Stimulated activated effector memory CD8-positive, alpha-beta T cell treated with anti-CD3 and anti-CD28 coated beads, Interleukin-12 subunit alpha, Interleukin-12 subunit beta, amount 100 ng/mL, for 72 hours (primary cell): ENCODE measurements at regions not wholly inside any gene's neighbourhood (a gene's known extent, or its start where the extent isn't known, plus 50 kb on each side); places are given as distances from the start of the nearest gene placed in this dataset.

Experiments used
- ATAC-seq: fragments of 150-1000 bp; cut with Tn5 transposase; 2 replicates; pipeline ENCODE4 v1.10.0; 2021
- DNase-seq, 2 donors: peaks; one replicate each; pipeline ENCODE4 v3.0.0; 2021 to 2022; ENCODE audit warnings: low spot score in 2 of 2
- H3K27ac Mint-ChIP-seq: one replicate; pipeline ENCODE4 v1.8.0; 2022; ENCODE audit warnings: mild to moderate bottlenecking, mixed read lengths
- H3K36me3 Mint-ChIP-seq: one replicate; pipeline ENCODE4 v1.8.0; 2022; ENCODE audit warnings: mild to moderate bottlenecking, mixed read lengths
- H3K4me1 Mint-ChIP-seq: one replicate; pipeline ENCODE4 v1.8.0; 2022; ENCODE audit warnings: mixed read lengths
- H3K4me3 Mint-ChIP-seq: one replicate; pipeline ENCODE4 v1.8.0; 2022; ENCODE audit warnings: mild to moderate bottlenecking, mixed read lengths
- H3K9me3 Mint-ChIP-seq: one replicate; pipeline ENCODE4 v1.8.0; 2022; ENCODE audit warnings: mixed read lengths

DNA sequence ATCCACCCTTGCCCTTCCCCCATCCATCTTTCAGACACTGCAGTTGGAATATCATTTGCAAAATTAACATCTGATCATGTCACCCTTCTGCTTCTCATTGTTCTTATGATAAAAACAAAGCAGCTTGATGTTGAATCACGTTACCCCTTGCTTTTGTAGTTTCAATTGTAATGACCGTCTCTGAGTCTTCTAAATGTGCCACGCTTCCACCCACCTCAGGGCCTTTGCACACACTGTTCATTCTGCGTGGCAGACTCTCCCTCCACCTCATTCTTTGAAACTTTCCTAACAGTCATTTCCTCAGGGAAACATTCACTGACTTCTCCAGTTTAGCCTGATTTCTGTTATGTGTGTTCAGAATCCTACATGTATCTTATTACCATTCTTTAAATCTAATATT is 143.6 kb upstream of the LMO4 start:
- Mint-ChIP-seq H3K4me3 (no peak overlapping the region), H3K4me1 (no peaks in the 10 kb centered on the region), H3K36me3 (no peaks in the 10 kb centered on the region), H3K9me3 (no peaks in the 10 kb centered on the region), H3K27ac (no peak overlapping the region)
- DNase-seq (no peak), ATAC-seq (no peak)

DNA sequence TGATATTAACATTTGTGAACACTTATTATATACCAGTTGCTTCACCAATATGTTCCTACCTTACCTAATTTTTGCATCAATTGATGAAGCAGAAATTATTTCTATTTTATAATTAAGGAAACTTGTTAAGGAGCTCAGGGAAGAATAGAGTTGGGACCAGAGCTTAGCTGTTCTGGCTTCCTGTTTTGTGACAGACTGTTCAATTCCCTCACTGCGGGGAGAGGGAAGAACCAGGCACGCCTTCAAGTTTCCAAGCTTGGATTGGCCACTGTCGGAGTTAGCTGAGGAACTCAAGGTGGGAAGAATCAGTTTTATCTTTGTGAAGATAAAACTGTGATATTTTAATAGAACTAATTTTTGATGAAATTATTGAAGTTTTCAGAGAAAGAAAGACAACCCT is 142.3 kb upstream of the LMO4 start:
- DNase-seq (no peak), ATAC-seq (no peak)
- no peaks in the 10 kb centered on the region for H3K9me3 Mint-ChIP-seq
- H3K36me3 Mint-ChIP-seq: no peaks in the 10 kb centered on the region
- no peak overlapping the region for H3K27ac Mint-ChIP-seq
- H3K4me1 Mint-ChIP-seq: no peaks in the 10 kb centered on the region
- no peak overlapping the region for H3K4me3 Mint-ChIP-seq

DNA sequence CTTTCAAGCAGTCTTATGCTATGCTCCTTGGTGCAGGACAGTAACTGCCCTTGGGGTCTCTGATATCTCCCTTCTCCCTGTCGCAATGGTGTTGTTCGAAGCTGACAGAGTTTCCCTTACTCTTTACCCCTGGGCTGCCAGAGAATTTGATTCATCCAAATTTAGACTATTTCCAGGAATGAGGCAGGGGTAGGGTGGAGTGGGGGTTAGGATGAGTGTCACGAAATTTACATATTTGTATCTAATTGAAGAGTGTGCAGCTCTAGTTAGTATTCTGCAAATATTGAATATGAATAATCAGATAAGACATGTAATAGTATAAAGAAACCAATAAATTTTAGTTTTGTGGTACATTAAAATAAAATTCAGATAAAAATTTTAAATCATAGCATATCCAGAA is 140.0 kb upstream of the LMO4 start:
- no peak for DNase-seq
- no peaks in the 10 kb centered on the region for H3K36me3 Mint-ChIP-seq
- H3K4me1 Mint-ChIP-seq: no peaks in the 10 kb centered on the region
- H3K27ac Mint-ChIP-seq: no peak overlapping the region
- no peaks in the 10 kb centered on the region for H3K9me3 Mint-ChIP-seq
- H3K4me3 Mint-ChIP-seq: no peak overlapping the region
- no peak for ATAC-seq

DNA sequence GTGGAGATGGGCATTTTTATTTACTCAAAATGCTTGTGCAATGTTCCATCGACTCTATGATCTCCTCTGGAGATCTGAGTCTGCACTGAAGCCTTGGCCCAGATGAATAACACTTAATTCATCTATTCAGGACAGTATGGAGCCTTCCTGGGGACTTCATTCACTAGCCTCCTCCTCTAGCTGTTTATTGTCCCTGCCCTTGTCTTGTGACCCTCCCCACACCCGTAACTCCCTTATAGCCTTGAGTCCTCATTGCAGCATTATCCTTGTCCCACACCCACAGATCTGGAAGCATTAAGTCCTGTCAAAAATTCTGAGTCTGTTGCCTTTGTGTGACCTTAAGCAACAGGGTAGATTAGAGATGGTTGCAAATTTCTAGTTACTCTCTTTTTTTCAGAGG is 138.3 kb upstream of the LMO4 start:
- no peak for DNase-seq
- H3K27ac Mint-ChIP-seq: no peak overlapping the region
- H3K4me1 Mint-ChIP-seq: no peaks in the 10 kb centered on the region
- ATAC-seq: no peak
- H3K36me3 Mint-ChIP-seq: no peaks in the 10 kb centered on the region
- no peak overlapping the region for H3K4me3 Mint-ChIP-seq
- peaks cover 4% of the 10 kb centered on the region for H3K9me3 Mint-ChIP-seq

GRCh38 chr1:87191646-87192045 is 137.0 kb upstream of the LMO4 start:
- DNase-seq: no peak
- Mint-ChIP-seq H3K36me3 (no peaks in the 10 kb centered on the region), H3K27ac (no peak overlapping the region), H3K4me3 (no peak overlapping the region), H3K9me3 (peaks cover 4% of the 10 kb centered on the region), H3K4me1 (no peaks in the 10 kb centered on the region)
- ATAC-seq: no peak

DNA sequence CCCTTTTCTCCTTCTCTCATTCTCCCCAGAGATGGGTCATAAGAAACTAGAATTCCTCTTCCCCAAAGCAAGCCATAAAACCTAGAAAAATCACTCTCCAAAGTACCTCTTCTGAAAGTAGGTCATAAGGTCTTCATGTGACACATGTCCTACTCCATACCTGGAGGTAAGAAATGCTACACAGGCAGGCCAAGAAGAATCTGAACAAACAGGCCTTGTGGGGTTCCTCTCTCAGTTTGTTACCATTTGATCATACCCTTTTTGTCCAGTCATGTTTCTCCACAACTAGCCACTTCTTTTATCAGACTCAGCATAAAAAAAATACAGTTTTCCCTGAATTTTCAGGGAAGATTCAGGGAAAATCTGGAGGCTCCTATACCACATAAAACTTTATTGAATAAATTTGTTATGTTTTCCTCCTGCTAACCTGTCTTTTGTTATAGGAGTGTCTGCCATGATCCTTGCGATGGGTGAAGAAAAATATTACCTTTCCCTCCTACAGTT is 134.4 kb upstream of the LMO4 start:
- peaks cover 4% of the 10 kb centered on the region for H3K9me3 Mint-ChIP-seq
- H3K4me3 Mint-ChIP-seq: no peak overlapping the region
- no peak overlapping the region for H3K27ac Mint-ChIP-seq
- no peaks in the 10 kb centered on the region for H3K4me1 Mint-ChIP-seq
- H3K36me3 Mint-ChIP-seq: no peaks in the 10 kb centered on the region
- ATAC-seq: no peak
- DNase-seq: no peak

DNA sequence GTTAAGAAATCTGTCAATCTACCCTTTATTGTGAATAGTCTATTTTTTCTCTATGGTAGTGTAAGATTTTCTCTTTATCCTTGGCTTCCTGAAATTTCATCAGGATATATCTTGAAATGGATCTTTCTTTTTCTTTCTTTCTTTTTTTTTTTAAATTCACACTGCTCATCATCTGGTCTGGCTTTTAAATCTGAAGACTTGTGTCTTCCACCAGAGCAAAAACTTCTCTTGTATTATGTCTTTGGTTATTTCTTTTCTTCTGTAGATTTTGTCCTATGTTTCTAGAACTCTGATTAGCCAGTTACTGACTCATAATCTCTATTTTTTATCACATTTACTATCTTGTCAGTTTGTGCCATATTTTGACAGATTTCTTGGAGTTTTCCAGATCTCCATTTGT is 133.8 kb upstream of the LMO4 start:
- no peaks in the 10 kb centered on the region for H3K4me1 Mint-ChIP-seq
- no peak overlapping the region for H3K4me3 Mint-ChIP-seq
- H3K36me3 Mint-ChIP-seq: no peaks in the 10 kb centered on the region
- H3K9me3 Mint-ChIP-seq: peaks cover 4% of the 10 kb centered on the region
- H3K27ac Mint-ChIP-seq: no peak overlapping the region
- ATAC-seq: no peak
- no peak for DNase-seq

DNA sequence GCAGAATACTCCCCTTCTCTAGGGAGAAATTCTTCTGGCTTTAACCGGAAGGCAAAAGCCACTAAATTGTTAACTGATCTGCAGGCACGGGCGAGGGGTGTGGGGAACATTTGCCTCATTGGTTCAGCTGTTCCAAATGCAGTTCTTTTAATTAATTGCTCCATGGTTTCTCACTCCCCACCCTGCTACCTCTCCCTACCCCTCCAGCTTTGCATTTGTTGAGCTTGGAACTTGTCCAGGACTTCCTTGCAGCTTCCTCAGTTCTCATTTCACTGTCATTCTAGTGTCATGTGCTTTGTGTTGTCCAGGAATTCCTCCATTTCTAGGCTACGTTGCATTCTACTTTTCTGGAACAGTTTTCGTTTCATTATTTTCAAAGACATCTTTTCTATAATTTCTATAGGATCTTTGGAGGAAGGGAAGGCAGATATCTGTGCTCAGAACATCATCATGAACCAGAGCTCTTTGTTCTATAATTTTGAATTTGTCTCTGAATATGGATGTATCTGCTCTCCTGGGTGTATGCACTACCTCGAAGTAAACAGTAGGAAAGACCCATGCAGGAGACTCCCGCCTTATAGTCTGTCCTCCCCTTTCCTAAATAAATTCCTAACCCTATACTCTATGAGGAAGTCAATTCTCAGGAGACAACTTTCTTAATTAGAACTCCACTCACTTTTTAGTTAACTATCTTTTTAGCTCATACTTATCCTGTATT is 132.4 kb upstream of the LMO4 start:
- no peaks in the 10 kb centered on the region for H3K36me3 Mint-ChIP-seq
- ATAC-seq (no peak), DNase-seq (no peak)
- no peak overlapping the region for H3K4me3 Mint-ChIP-seq
- no peak overlapping the region for H3K27ac Mint-ChIP-seq
- no peaks in the 10 kb centered on the region for H3K4me1 Mint-ChIP-seq
- peaks cover 4% of the 10 kb centered on the region for H3K9me3 Mint-ChIP-seq

GRCh38 chr1:87197156-87197555 is 131.5 kb upstream of the LMO4 start:
- peaks cover 4% of the 10 kb centered on the region for H3K9me3 Mint-ChIP-seq
- peaks cover under 1% of the 10 kb centered on the region for H3K4me1 Mint-ChIP-seq
- no peak overlapping the region for H3K4me3 Mint-ChIP-seq
- ATAC-seq (no peak), DNase-seq (no peak)
- H3K27ac Mint-ChIP-seq: no peak overlapping the region
- H3K36me3 Mint-ChIP-seq: no peaks in the 10 kb centered on the region

DNA sequence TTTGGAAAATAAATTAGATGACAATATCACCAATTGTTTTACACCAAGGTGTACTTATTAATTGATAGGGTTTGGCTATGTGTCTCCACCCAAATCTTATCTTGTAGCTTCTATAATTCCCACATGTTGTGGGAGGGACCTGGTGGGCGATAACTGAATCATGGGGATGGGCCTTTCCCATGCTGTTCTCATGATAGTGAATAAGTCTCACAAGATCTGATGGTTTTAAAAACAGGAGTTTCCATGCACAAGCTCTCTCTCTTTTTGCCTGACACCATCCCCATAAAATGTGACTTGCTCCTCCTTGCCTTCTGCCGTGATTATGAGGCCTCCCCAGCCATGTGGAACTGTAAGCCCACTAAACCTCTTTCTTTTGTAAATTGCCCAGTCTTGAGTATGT is 131.0 kb upstream of the LMO4 start:
- Mint-ChIP-seq H3K27ac (no peak overlapping the region), H3K36me3 (no peaks in the 10 kb centered on the region), H3K9me3 (peaks cover 4% of the 10 kb centered on the region), H3K4me1 (peaks cover 5% of the 10 kb centered on the region), H3K4me3 (no peak overlapping the region)
- DNase-seq: no peak
- ATAC-seq: no peak

GRCh38 chr1:87200875-87201638 is 127.6 kb upstream of the LMO4 start:
- Mint-ChIP-seq H3K27ac (no peak overlapping the region), H3K4me1 (peaks cover 11% of the 10 kb centered on the region), H3K9me3 (no peaks in the 10 kb centered on the region), H3K36me3 (no peaks in the 10 kb centered on the region), H3K4me3 (no peak overlapping the region)
- DNase-seq: no peak
- no peak for ATAC-seq

- no peaks in the 10 kb centered on the region for H3K9me3 Mint-ChIP-seq
- H3K4me1 Mint-ChIP-seq: peaks cover 11% of the 10 kb centered on the region
- ATAC-seq: no peak
- H3K36me3 Mint-ChIP-seq: no peaks in the 10 kb centered on the region
- no peak overlapping the region for H3K27ac Mint-ChIP-seq
- H3K4me3 Mint-ChIP-seq: no peak overlapping the region
- DNase-seq: no peak
These were observed 126.9 kb upstream of the LMO4 start for GRCh38 chr1:87201768-87202167.

- ATAC-seq (no peak), DNase-seq (no peak)
- Mint-ChIP-seq H3K4me3 (peak overlapping the region; percentile 15), H3K27ac (no peak overlapping the region), H3K9me3 (no peaks in the 10 kb centered on the region), H3K36me3 (no peaks in the 10 kb centered on the region), H3K4me1 (peaks cover 11% of the 10 kb centered on the region)
These were observed 126.2 kb upstream of the LMO4 start for GRCh38 chr1:87202451-87202850.

- Mint-ChIP-seq H3K27ac (no peak overlapping the region), H3K4me3 (peak overlapping the region; percentile 15), H3K4me1 (peaks cover 11% of the 10 kb centered on the region), H3K9me3 (no peaks in the 10 kb centered on the region), H3K36me3 (no peaks in the 10 kb centered on the region)
- DNase-seq: no peak
- ATAC-seq: no peak
These were observed 125.6 kb upstream of the LMO4 start for GRCh38 chr1:87202922-87203655.

DNA sequence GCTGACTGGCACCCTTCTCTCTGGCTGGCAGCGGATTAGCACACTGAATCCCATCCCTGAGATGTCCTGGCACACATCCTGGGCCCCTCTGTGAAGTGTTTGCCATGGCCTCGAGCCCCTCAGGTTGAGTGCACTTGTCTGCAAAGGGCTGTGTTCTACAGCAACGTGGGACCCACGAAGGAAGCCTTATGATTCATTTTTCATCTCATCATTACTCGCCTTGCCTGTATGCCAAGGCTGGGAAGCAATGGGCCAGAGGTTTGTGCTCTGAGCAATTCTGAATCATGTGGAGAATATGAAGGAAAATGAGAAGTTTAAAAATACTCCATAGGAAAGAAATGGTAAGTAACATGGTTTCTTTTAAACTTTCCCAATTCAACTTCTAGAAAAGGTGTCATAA is 124.8 kb upstream of the LMO4 start:
- Mint-ChIP-seq H3K9me3 (peaks cover 4% of the 10 kb centered on the region), H3K4me1 (peaks cover 11% of the 10 kb centered on the region)
- ATAC-seq: no peak

GRCh38 chr1:87204441-87204840 is 124.2 kb upstream of the LMO4 start:
- ATAC-seq: no peak

More for the DNA sequence above, 124.8 kb upstream of the LMO4 start:
- H3K36me3 Mint-ChIP-seq: no peaks in the 10 kb centered on the region
- DNase-seq: no peak
- H3K4me3 Mint-ChIP-seq: no peak overlapping the region
- H3K27ac Mint-ChIP-seq: no peak overlapping the region

More at GRCh38 chr1:87204441-87204840, 124.2 kb upstream of the LMO4 start:
- Mint-ChIP-seq H3K4me3 (no peak overlapping the region), H3K4me1 (peaks cover 11% of the 10 kb centered on the region), H3K27ac (no peak overlapping the region), H3K9me3 (peaks cover 4% of the 10 kb centered on the region), H3K36me3 (no peaks in the 10 kb centered on the region)
- DNase-seq: no peak
